HepG2 (cell line): ENCODE measurements at regions not wholly inside any gene's neighbourhood (a gene's known extent, or its start where the extent isn't known, plus 50 kb on each side); places are given as distances from the start of the nearest gene placed in this dataset.

Experiments
- ATAC-seq: fragments of 200-7000 bp; cut with Tn5 transposase; 3 replicates; pipeline ENCODE4 v1.9.1; 2020; ENCODE audit warnings: mild to moderate bottlenecking, moderate library complexity
- BruUV-seq: library from RNA; stranded (reverse); fragments of 400-500 nt; replicated peaks from 2 replicates; lab custom pipeline; 2021; lab: Mats Ljungman, UMichigan
- CTCF ChIA-PET: fragments of 300-600 bp; formaldehyde crosslinking; extraction: SDS; loops from one replicate; lab custom pipeline; 2021; ENCODE audit warnings: low total read pairs, inconsistent platforms, low intra/inter-chr PET ratio; lab: Yijun Ruan, JAX
- POLR2A ChIA-PET: fragments of 350-600 bp; sonication (Branson Sonifier 250); formaldehyde crosslinking; loops from one replicate; lab custom pipeline; 2020; ENCODE audit warnings: antibody characterized with exemption, inconsistent platforms; lab: Yijun Ruan, JAX
- DNase-seq: peaks from one replicate; pipeline ENCODE4 v3.0.0-alpha.2; 2015; ENCODE audit warnings: low spot score
- FAIRE-seq: peaks from 3 replicates; lab custom pipeline; 2011; peaks lifted over from hg19 to GRCh38; lab: Jason Lieb, UNC
- H2AFZ ChIP-seq: one replicate; pipeline ENCODE4 v1.6.1; 2011; ENCODE audit warnings: low read length, inconsistent platforms
- H3K27ac ChIP-seq: fragments of 300-600 bp; 3 replicates; pipeline ENCODE4 v1.8.0; 2011; ENCODE audit warnings: mixed run types, mild to moderate bottlenecking, mixed read lengths, low read length, inconsistent platforms; ENCODE audit not compliant: insufficient read depth; ENCODE audit errors: extremely low read length
- H3K27me3 ChIP-seq, 2 experiments: fragments of 200-600 bp in 1 of 2; 2 replicates in 1 of 2; 3 replicates in 1 of 2; pipeline versions ENCODE4 v1.6.0 to v1.8.0; 2011; ENCODE audit warnings: low read length in 2 of 2, mild to moderate bottlenecking in 2 of 2, moderate library complexity in 2 of 2, inconsistent platforms in 1 of 2; ENCODE audit not compliant: insufficient read depth in 2 of 2, control insufficient read depth in 1 of 2
- H3K36me3 ChIP-seq, 2 experiments: fragments of 200-600 bp in 1 of 2; replicated peaks in 1 of 2; 2 replicates in 1 of 2; 3 replicates in 1 of 2; pipeline versions ENCODE4 v1.5.1 to v1.8.0; 2011; ENCODE audit warnings: low read length in 2 of 2, inconsistent platforms in 1 of 2; ENCODE audit not compliant: insufficient read depth in 2 of 2, control insufficient read depth in 1 of 2
- H3K4me1 ChIP-seq: 2 replicates; pipeline ENCODE4 v1.5.1; 2012; ENCODE audit warnings: low read length, inconsistent platforms; ENCODE audit not compliant: insufficient read depth
- H3K4me2 ChIP-seq: 2 replicates; pipeline ENCODE4 v1.6.0; 2011; ENCODE audit warnings: low read depth, low read length, inconsistent platforms
- H3K4me3 ChIP-seq, 3 experiments: fragments of 200-600 bp in 1 of 3; sonication (generic), shearing (Covaris generic) in 1 of 3; replicated peaks in 1 of 3; 2 replicates each; pipeline ENCODE4 v1.5.1; 2011 to 2016; ENCODE audit warnings: low read length in 3 of 3, inconsistent platforms in 2 of 3, low read depth in 2 of 3, mild to moderate bottlenecking in 2 of 3, control low read depth in 1 of 3, mixed read lengths in 1 of 3; ENCODE audit not compliant: insufficient read depth in 1 of 3
- H3K79me2 ChIP-seq: one replicate; pipeline ENCODE4 v1.6.1; 2011; ENCODE audit warnings: low read length, inconsistent platforms; ENCODE audit not compliant: insufficient read depth
- H3K9ac ChIP-seq: 2 replicates; pipeline ENCODE4 v1.6.0; 2011; ENCODE audit warnings: mild to moderate bottlenecking, low read depth, low read length, inconsistent platforms; ENCODE audit not compliant: insufficient read depth
- H3K9me3 ChIP-seq: 2 replicates; pipeline ENCODE4 v1.5.1; 2012; ENCODE audit warnings: mild to moderate bottlenecking, low read length
- H4K20me1 ChIP-seq: 2 replicates; pipeline ENCODE4 v1.6.0; 2011; ENCODE audit warnings: inconsistent platforms, mild to moderate bottlenecking, low read length, moderate library complexity; ENCODE audit not compliant: insufficient read depth
- HIVEP1 ChIP-seq: sonication (generic); formaldehyde crosslinking; IDR thresholded peaks from 2 replicates; pipeline ENCODE4 v1.4.0; 2020; ENCODE audit warnings: mild to moderate bottlenecking, missing genetic modification reagents
- HOMEZ ChIP-seq: IDR thresholded peaks from 2 replicates; pipeline ENCODE4 v1.6.1; 2016; ENCODE audit warnings: low read depth
- KLF6 ChIP-seq: IDR thresholded peaks from 2 replicates; pipeline ENCODE4 v1.8.0; 2016; ENCODE audit warnings: missing biosample characterization, missing genetic modification reagents
- LRRFIP1 ChIP-seq: sonication (generic); formaldehyde crosslinking; conservative IDR thresholded peaks from 2 replicates; pipeline ENCODE4 v1.4.0; 2020; ENCODE audit warnings: missing genetic modification reagents
- MEF2D ChIP-seq: sonication (generic); formaldehyde crosslinking; IDR thresholded peaks from 2 replicates; pipeline ENCODE4 v1.5.1; 2020; ENCODE audit warnings: mild to moderate bottlenecking, missing genetic modification reagents
- RAD51 ChIP-seq: fragments of 450-650 bp; IDR thresholded peaks from 2 replicates; pipeline ENCODE4 v1.6.1; 2016; ENCODE audit warnings: borderline replicate concordance
- SRY ChIP-seq: sonication (generic); formaldehyde crosslinking; IDR thresholded peaks from 2 replicates; pipeline ENCODE4 v1.8.0; 2022; ENCODE audit warnings: mild to moderate bottlenecking, missing genetic modification reagents
- ZNF343 ChIP-seq: sonication (generic); formaldehyde crosslinking; IDR thresholded peaks from 2 replicates; pipeline ENCODE4 v1.4.0; 2020; ENCODE audit warnings: mild to moderate bottlenecking, missing genetic modification reagents
- ZNF558 ChIP-seq: sonication (generic); formaldehyde crosslinking; IDR thresholded peaks from 2 replicates; pipeline ENCODE4 v1.9.0; 2022; ENCODE audit warnings: mild to moderate bottlenecking, missing genetic modification reagents, borderline replicate concordance
- ZNF564 ChIP-seq: sonication (generic); formaldehyde crosslinking; IDR thresholded peaks from 2 replicates; pipeline ENCODE4 v1.8.1; 2023; ENCODE audit warnings: mild to moderate bottlenecking, missing genetic modification reagents
- ZNF678 ChIP-seq: sonication (generic); formaldehyde crosslinking; IDR thresholded peaks from 2 replicates; pipeline ENCODE4 v1.4.0; 2020; ENCODE audit warnings: mild to moderate bottlenecking, missing genetic modification reagents
- whole genome bisulfite sequencing: methylation state at CpG from one replicate; pipeline ENCODE4 v1.1.6; 2017; ENCODE audit warnings: low lambda C conversion rate; 5-methylcytosine and 5-hydroxymethylcytosine counted together
- in situ Hi-C: cut with HindIII; loops from 2 replicates; pipeline ENCODE4 v1.10.0; 2017; ENCODE audit warnings: low pct_unique_long_range_greater_than_20kb; ENCODE audit not compliant: extremely low pct_ligation_motif_present
- intact Hi-C: fragments of 100-400 bp; cut with micrococcal nuclease; formaldehyde crosslinking; loops from one replicate; pipeline ENCODE4 v1.10.0; 2022; ENCODE audit not compliant: unreplicated experiment
- TF ChIP-seq, protein P1 (sequence below): sonication (generic); formaldehyde crosslinking; IDR thresholded peaks from 2 replicates; pipeline ENCODE4 v1.5.1; 2020; ENCODE audit warnings: mild to moderate bottlenecking, missing genetic modification reagents

DNA sequence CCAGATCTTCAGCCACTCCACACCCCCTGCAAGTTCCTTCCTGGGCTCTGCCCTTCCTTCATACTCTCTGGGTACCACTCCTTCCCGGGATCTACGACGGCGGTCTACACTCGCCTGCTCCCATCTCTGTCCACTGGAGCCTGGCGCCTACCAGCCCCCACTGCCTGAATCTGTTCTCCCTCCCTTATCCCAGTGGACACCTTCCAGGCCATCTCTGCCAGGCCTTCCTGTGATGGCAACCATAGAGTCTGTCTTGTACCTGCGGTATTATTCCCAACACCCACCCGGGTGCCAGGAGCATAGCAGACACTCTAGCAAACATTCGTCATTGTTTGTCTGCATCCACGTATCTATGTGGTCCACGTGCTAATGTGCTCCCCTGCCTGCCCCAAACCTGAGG is 140.9 kb downstream of the ZFP36L2 start:
- ATAC-seq: no peak
- FAIRE-seq: no peak
- Histone ChIP-seq H3K27ac (no peak overlapping the region), H3K4me3 (no peak overlapping the region), H3K27me3 (no peaks in the 10 kb centered on the region), H3K4me1 (peaks cover 71% of the 10 kb centered on the region), H3K79me2 (no peaks in the 10 kb centered on the region), H4K20me1 (no peaks in the 10 kb centered on the region), H3K9me3 (peaks cover 3% of the 10 kb centered on the region), H2AFZ (no peak overlapping the region), H3K9ac (no peak overlapping the region), H3K4me2 (no peak overlapping the region), H3K36me3 (no peaks in the 10 kb centered on the region)
- BruUV-seq: no TSS peak
- POLR2A ChIA-PET: no interaction called here
- DNase-seq: no peak
- CTCF ChIA-PET: no interaction called here
- TF ChIP-seq SRY (CRISPR knock-in tag) (0 out of 2 replicates have a peak, but pooled peaks have one; percentile 28), ZNF564 (CRISPR knock-in tag) (no peak)
- intact Hi-C loops (loop anchor here (5.0 kb wide), 1 partner anchor 108 kb away; no protein-coding TSS in a partner anchor), in situ Hi-C loops (no loop called here)
- 91% methylated on average over 11 of the region's 11 CpGs for WGBS

DNA sequence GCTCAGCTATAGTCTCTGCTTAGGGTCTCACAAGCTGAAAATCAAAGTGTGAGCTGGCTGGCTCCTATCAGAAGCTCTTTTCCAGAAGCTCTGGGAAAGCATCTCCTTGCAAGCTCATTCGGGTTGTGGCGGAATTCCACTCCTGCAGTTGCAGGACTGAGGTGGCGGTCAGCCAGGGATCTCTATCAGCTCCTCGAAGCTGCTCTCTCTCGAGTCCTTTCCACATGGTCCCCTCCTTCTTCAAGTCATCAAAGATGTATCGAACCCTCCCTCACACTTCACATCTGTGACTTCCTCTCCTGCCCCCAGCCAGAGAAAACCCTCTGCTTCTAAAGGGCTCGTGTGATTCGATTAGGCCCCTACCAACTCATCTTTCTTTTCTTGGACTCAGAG is 141.7 kb downstream of the ZFP36L2 start:
- FAIRE-seq: no peak
- ChIA-PET POLR2A (no interaction called here), CTCF (no interaction called here)
- Histone ChIP-seq H3K27ac (no peak overlapping the region), H3K4me1 (peaks cover 68% of the 10 kb centered on the region), H3K4me2 (no peak overlapping the region), H4K20me1 (no peaks in the 10 kb centered on the region), H3K36me3 (no peaks in the 10 kb centered on the region), H3K27me3 (no peaks in the 10 kb centered on the region), H2AFZ (no peak overlapping the region), H3K9me3 (no peaks in the 10 kb centered on the region), H3K4me3 (no peak overlapping the region), H3K9ac (no peak overlapping the region), H3K79me2 (no peaks in the 10 kb centered on the region)
- in situ Hi-C loops (no loop called here), intact Hi-C loops (loop anchor here (5.0 kb wide), 1 partner anchor 107 kb away; no protein-coding TSS in a partner anchor)
- 81% methylated on average over 8 of the region's 8 CpGs for WGBS
- DNase-seq: no peak
- no TSS peak for BruUV-seq
- ATAC-seq: no peak
- no peak for TF ChIP-seq ZNF558
- TF ChIP-seq ZNF343 (CRISPR knock-in tag): no peak
- TF ChIP-seq, protein P1, sequence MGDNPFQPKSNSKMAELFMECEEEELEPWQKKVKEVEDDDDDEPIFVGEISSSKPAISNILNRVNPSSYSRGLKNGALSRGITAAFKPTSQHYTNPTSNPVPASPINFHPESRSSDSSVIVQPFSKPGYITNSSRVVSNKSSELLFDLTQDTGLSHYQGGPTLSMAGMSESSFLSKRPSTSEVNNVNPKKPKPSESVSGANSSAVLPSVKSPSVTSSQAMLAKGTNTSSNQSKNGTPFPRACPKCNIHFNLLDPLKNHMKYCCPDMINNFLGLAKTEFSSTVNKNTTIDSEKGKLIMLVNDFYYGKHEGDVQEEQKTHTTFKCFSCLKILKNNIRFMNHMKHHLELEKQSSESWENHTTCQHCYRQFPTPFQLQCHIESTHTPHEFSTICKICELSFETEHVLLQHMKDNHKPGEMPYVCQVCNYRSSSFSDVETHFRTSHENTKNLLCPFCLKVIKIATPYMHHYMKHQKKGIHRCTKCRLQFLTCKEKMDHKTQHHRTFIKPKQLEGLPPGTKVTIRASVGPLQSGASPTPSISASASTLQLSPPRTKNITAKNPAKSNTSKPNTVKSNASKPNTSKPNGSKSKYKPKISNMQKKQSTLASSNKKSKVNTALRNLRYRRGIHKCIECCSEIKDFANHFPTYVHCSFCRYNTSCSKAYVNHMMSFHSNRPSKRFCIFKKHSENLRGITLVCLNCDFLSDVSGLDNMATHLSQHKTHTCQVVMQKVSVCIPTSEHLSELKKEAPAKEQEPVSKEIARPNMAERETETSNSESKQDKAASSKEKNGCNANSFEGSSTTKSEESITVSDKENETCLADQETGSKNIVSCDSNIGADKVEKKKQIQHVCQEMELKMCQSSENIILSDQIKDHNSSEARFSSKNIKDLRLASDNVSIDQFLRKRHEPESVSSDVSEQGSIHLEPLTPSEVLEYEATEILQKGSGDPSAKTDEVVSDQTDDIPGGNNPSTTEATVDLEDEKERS (CRISPR knock-in tag): no peak
- TF ChIP-seq HIVEP1 (CRISPR knock-in tag): no peak
- TF ChIP-seq HOMEZ: no peak
- no peak for TF ChIP-seq MEF2D (CRISPR knock-in tag)
- TF ChIP-seq RAD51: no peak
- no peak for TF ChIP-seq KLF6 (CRISPR knock-in tag)
- TF ChIP-seq SRY (CRISPR knock-in tag): no peak
- no peak for TF ChIP-seq LRRFIP1 (CRISPR knock-in tag)
- no peak for TF ChIP-seq ZNF564 (CRISPR knock-in tag)
- TF ChIP-seq ZNF678 (CRISPR knock-in tag): no peak
